NAMALWA (cell line): ENCODE measurements at regions not wholly inside any gene's neighbourhood (a gene's known extent, or its start where the extent isn't known, plus 50 kb on each side); places are given as distances from the start of the nearest gene placed in this dataset.
"Not testable (repeated sequence)": the region's sequence is repeated elsewhere in the genome, so short reads cannot be mapped to it uniquely, and the experiment has no call there.

Source experiments
- DNase-seq: peaks from one replicate; pipeline ENCODE4 v3.0.0-alpha.2; 2015; ENCODE audit warnings: low spot score

- no peak for DNase-seq
Measured at GRCh38 chr4:148954011-148954749, 512.0 kb upstream of the NR3C2 start.

- DNase-seq: no peak
Measured at GRCh38 chr4:148951346-148951745, 509.1 kb upstream of the NR3C2 start.

- no peak for DNase-seq
Measured at GRCh38 chr4:148946271-148946670, 504.1 kb upstream of the NR3C2 start.

- DNase-seq: no peak
Measured at GRCh38 chr4:148944839-148945219, 502.6 kb upstream of the NR3C2 start.

- no peak for DNase-seq
Measured at GRCh38 chr4:148944136-148944838, 502.1 kb upstream of the NR3C2 start.

GRCh38 chr4:148934926-148935578 lies 492.8 kb upstream of the NR3C2 start:
- no peak for DNase-seq

- DNase-seq: no peak
Measured at GRCh38 chr4:148926276-148927260, 484.4 kb upstream of the NR3C2 start.

GRCh38 chr4:148923881-148924280 lies 481.7 kb upstream of the NR3C2 start:
- no peak for DNase-seq

GRCh38 chr4:148922497-148922896 lies 480.3 kb upstream of the NR3C2 start:
- no peak for DNase-seq

GRCh38 chr4:148914734-148915133 lies 472.5 kb upstream of the NR3C2 start:
- no peak for DNase-seq

- no peak for DNase-seq
Measured at GRCh38 chr4:148914301-148914700, 472.1 kb upstream of the NR3C2 start.

GRCh38 chr4:148903388-148903787 lies 461.2 kb upstream of the NR3C2 start:
- no peak for DNase-seq

- no peak for DNase-seq
Measured at GRCh38 chr4:148901075-148901705, 459.0 kb upstream of the NR3C2 start.

GRCh38 chr4:148898139-148898538 lies 455.9 kb upstream of the NR3C2 start:
- not testable (repeated sequence) for DNase-seq

GRCh38 chr4:148893095-148893494 lies 450.9 kb upstream of the NR3C2 start:
- DNase-seq: no peak

GRCh38 chr4:148883891-148884290 lies 441.7 kb upstream of the NR3C2 start:
- DNase-seq: no peak

- DNase-seq: no peak
Measured at GRCh38 chr4:148883435-148883834, 441.2 kb upstream of the NR3C2 start.

GRCh38 chr4:148881860-148882643 lies 439.8 kb upstream of the NR3C2 start:
- no peak for DNase-seq

- no peak for DNase-seq
Measured at GRCh38 chr4:148874331-148874730, 432.1 kb upstream of the NR3C2 start.

GRCh38 chr4:148868191-148868590 lies 426.0 kb upstream of the NR3C2 start:
- no peak for DNase-seq

GRCh38 chr4:148866666-148867065 lies 424.5 kb upstream of the NR3C2 start:
- DNase-seq: no peak
